GM21447 (cell line): ENCODE measurements at regions not wholly inside any gene's neighbourhood (a gene's known extent, or its start where the extent isn't known, plus 50 kb on each side); places are given as distances from the start of the nearest gene placed in this dataset.
"Not testable (repeated sequence)": the region's sequence is repeated elsewhere in the genome, so short reads cannot be mapped to it uniquely, and the experiment has no call there.

Source experiments
- ATAC-seq: cut with Tn5 transposase; IDR thresholded peaks from one replicate; pipeline ENCODE4 v1.9.1; 2021; ENCODE audit not compliant: unreplicated experiment

GRCh38 chr6:179340-179950, 112.8 kb upstream of the DUSP22 start:
- ATAC-seq: no peak

- ATAC-seq: not testable (repeated sequence)
These were observed 112.1 kb upstream of the DUSP22 start for GRCh38 chr6:180091-180694.

GRCh38 chr6:181049-181654, 111.1 kb upstream of the DUSP22 start:
- ATAC-seq: peak; percentile 69

GRCh38 chr6:183668-184067, 108.6 kb upstream of the DUSP22 start:
- no peak for ATAC-seq

GRCh38 chr6:184161-184700, 108.1 kb upstream of the DUSP22 start:
- no peak for ATAC-seq

GRCh38 chr6:186340-186965, 105.8 kb upstream of the DUSP22 start:
- ATAC-seq: no peak

GRCh38 chr6:187210-187861, 105.0 kb upstream of the DUSP22 start:
- no peak for ATAC-seq

GRCh38 chr6:188821-189655, 103.2 kb upstream of the DUSP22 start:
- peak; percentile 56 for ATAC-seq

- peak; percentile 2 for ATAC-seq
These were observed 102.6 kb upstream of the DUSP22 start for GRCh38 chr6:189676-190075.

- ATAC-seq: no peak
These were observed 101.5 kb upstream of the DUSP22 start for GRCh38 chr6:190596-191395.

- ATAC-seq: no peak
These were observed 100.6 kb upstream of the DUSP22 start for GRCh38 chr6:191487-192312.

- no peak for ATAC-seq
These were observed 100.0 kb upstream of the DUSP22 start for GRCh38 chr6:192313-192664.

- ATAC-seq: no peak
These were observed 99.1 kb upstream of the DUSP22 start for GRCh38 chr6:193180-193579.

GRCh38 chr6:193773-194310, 98.4 kb upstream of the DUSP22 start:
- ATAC-seq: peak; percentile 30

- no peak for ATAC-seq
These were observed 96.4 kb upstream of the DUSP22 start for GRCh38 chr6:195861-196360.

- ATAC-seq: no peak
These were observed 95.7 kb upstream of the DUSP22 start for GRCh38 chr6:196543-196942.

GRCh38 chr6:203661-204060, 88.6 kb upstream of the DUSP22 start:
- no peak for ATAC-seq

- no peak for ATAC-seq
These were observed 86.0 kb upstream of the DUSP22 start for GRCh38 chr6:206264-206663.
